ENCODE measurements at regions not wholly inside any gene's neighbourhood (a gene's known extent, or its start where the extent isn't known, plus 50 kb on each side); places are given as distances from the start of the nearest gene placed in this dataset.

- BruUV-seq (replicated peaks) = no TSS peak
- POLR2A ChIA-PET = interaction anchor here (1.5 kb wide), 1 partner anchor 10 kb away, joined by 3 read pairs; no protein-coding TSS in a partner anchor
- Histone ChIP-seq H3K9ac (ENCODE audit: insufficient read depth in 1 of 2, low read depth in 2 of 2, low read length in 2 of 2) (no peak overlapping the region), H3K27me3 (ENCODE audit: control insufficient read depth in 2 of 2, insufficient read depth in 2 of 2, low read length in 2 of 2) (0 out of 5 replicates have a peak, but pooled peaks cover 0 to 4% of the 10 kb centered on the region in 2 experiments), H3K36me3 (ENCODE audit: control insufficient read depth, insufficient read depth, low read length) (no peaks in the 10 kb centered on the region), H4K20me1 (replicated peaks; ENCODE audit: control insufficient read depth, insufficient read depth, low read length) (no peaks in the 10 kb centered on the region), H3K79me2 (ENCODE audit: control insufficient read depth, insufficient read depth, low read length) (no peaks in the 10 kb centered on the region), H3K4me2 (ENCODE audit: insufficient read depth, low read length) (no peak overlapping the region), H3K27ac (ENCODE audit: extremely low read depth, low read depth, low read length) (no peak overlapping the region), H3K9me3 (replicated peaks; ENCODE audit: control insufficient read depth, insufficient read depth, low read depth, low read length) (no peaks in the 10 kb centered on the region), H3K4me1 (replicated peaks in 1 of 2; ENCODE audit: control insufficient read depth in 2 of 2, insufficient read depth in 2 of 2, low read length in 2 of 2) (no peaks in the 10 kb centered on the region; a peak in 1 of 5 replicates), H2AFZ (ENCODE audit: low read depth, low read length) (no peak overlapping the region), H3K4me3 (no peak overlapping the region), H3K9me1 (ENCODE audit: control insufficient read depth, insufficient read depth, low read length) (no peaks in the 10 kb centered on the region)
- intact Hi-C loops (cut with micrococcal nuclease) (no loop called here), in situ Hi-C loops (cut with MboI) (no loop called here)
- no peak for DNase-seq (ENCODE audit: extremely low read depth in 1 of 4, low spot score in 3 of 4)
- 0% methylated on average over 5 of the region's 5 CpGs for WGBS (ENCODE audit: insufficient coverage, low coverage, missing lambda C conversion rate)
- FAIRE-seq = no peak
- 0 out of 2 replicates have a peak, but pooled peaks have one; percentile 10 for TF ChIP-seq MAFK (IDR thresholded peaks at IDR 0.05; ENCODE audit: low read length)
- TF ChIP-seq C11orf30 (IDR thresholded peaks at IDR 0.05; ENCODE audit: low read depth) = 0 out of 2 replicates have a peak, but pooled peaks have one; percentile 45
- TF ChIP-seq HDGF (IDR thresholded peaks at IDR 0.05) = no peak
- TF ChIP-seq ZBTB40 (IDR thresholded peaks at IDR 0.05) = no peak
- TF ChIP-seq ZBTB40 (CRISPR knock-in tag; IDR thresholded peaks at IDR 0.05) = no peak
- TF ChIP-seq, protein P1, sequence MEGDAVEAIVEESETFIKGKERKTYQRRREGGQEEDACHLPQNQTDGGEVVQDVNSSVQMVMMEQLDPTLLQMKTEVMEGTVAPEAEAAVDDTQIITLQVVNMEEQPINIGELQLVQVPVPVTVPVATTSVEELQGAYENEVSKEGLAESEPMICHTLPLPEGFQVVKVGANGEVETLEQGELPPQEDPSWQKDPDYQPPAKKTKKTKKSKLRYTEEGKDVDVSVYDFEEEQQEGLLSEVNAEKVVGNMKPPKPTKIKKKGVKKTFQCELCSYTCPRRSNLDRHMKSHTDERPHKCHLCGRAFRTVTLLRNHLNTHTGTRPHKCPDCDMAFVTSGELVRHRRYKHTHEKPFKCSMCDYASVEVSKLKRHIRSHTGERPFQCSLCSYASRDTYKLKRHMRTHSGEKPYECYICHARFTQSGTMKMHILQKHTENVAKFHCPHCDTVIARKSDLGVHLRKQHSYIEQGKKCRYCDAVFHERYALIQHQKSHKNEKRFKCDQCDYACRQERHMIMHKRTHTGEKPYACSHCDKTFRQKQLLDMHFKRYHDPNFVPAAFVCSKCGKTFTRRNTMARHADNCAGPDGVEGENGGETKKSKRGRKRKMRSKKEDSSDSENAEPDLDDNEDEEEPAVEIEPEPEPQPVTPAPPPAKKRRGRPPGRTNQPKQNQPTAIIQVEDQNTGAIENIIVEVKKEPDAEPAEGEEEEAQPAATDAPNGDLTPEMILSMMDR (IDR thresholded peaks at IDR 0.05 in 2 of 3, conservative IDR thresholded peaks at IDR 0.05 in 1 of 3; ENCODE audit: insufficient read depth in 2 of 3, low read depth in 1 of 3, low read length in 3 of 3) = no peak
- TF ChIP-seq ZNF316 (IDR thresholded peaks at IDR 0.05) = peak; percentile 66
- CTCF ChIA-PET (ENCODE audit: low intra/inter-chr PET ratio) = no interaction called here
- no peak for ATAC-seq
These were observed 114.5 kb downstream of the LRRC70 start for GRCh38 chr5:62692946-62693713.

All from K562 (cell line).